GM06990 (cell line): ENCODE measurements at regions not wholly inside any gene's neighbourhood (a gene's known extent, or its start where the extent isn't known, plus 50 kb on each side); places are given as distances from the start of the nearest gene placed in this dataset.
"Not testable (repeated sequence)": the region's sequence is repeated elsewhere in the genome, so short reads cannot be mapped to it uniquely, and the experiment has no call there.

ENCODE experiments used
- DNase-seq: peaks from one replicate; pipeline ENCODE4 v3.0.0-alpha.2; 2011; ENCODE audit not compliant: insufficient read length; ENCODE audit errors: extremely low read depth
- H3K27me3 ChIP-seq: replicated peaks from 2 replicates; pipeline ENCODE4 v1.6.0; 2011; ENCODE audit warnings: low read length; ENCODE audit not compliant: control insufficient read depth, insufficient read depth
- H3K36me3 ChIP-seq: 2 replicates; pipeline ENCODE4 v1.5.1; 2011; ENCODE audit warnings: low read length; ENCODE audit not compliant: control insufficient read depth, insufficient read depth
- H3K4me3 ChIP-seq: replicated peaks from 2 replicates; pipeline ENCODE4 v1.5.1; 2011; ENCODE audit warnings: low read depth, mild to moderate bottlenecking, control low read depth, low read length
- CTCF ChIP-seq: IDR thresholded peaks from 2 replicates; pipeline ENCODE4 v1.5.1; 2011; ENCODE audit warnings: low read length, control low read depth, mild to moderate bottlenecking, inconsistent platforms; ENCODE audit not compliant: insufficient read depth, poor library complexity, severe bottlenecking

GRCh38 chr3:132987396-132987795, 50.8 kb upstream of the TMEM108 start:
- Histone ChIP-seq H3K36me3 (no peaks in the 10 kb centered on the region), H3K27me3 (no peaks in the 10 kb centered on the region), H3K4me3 (no peak overlapping the region)
- no peak for TF ChIP-seq CTCF
- DNase-seq = no peak

GRCh38 chr3:132984181-132984580, 54.0 kb upstream of the TMEM108 start:
- no peak for DNase-seq
- Histone ChIP-seq H3K4me3 (no peak overlapping the region), H3K36me3 (no peaks in the 10 kb centered on the region), H3K27me3 (no peaks in the 10 kb centered on the region; the same call in none of the 2 replicates)
- TF ChIP-seq CTCF = no peak

GRCh38 chr3:132983143-132983770, 54.9 kb upstream of the TMEM108 start:
- Histone ChIP-seq H3K36me3 (no peaks in the 10 kb centered on the region), H3K4me3 (no peak overlapping the region), H3K27me3 (no peaks in the 10 kb centered on the region; the same call in none of the 2 replicates)
- no peak for DNase-seq
- no peak for TF ChIP-seq CTCF

- Histone ChIP-seq H3K36me3 (no peaks in the 10 kb centered on the region), H3K27me3 (no peaks in the 10 kb centered on the region; the same call in none of the 2 replicates), H3K4me3 (no peak overlapping the region)
- peak; percentile 1 for TF ChIP-seq CTCF
- no peak for DNase-seq
Measured at GRCh38 chr3:132981719-132982118, 56.5 kb upstream of the TMEM108 start.

GRCh38 chr3:132980102-132980501, 58.1 kb upstream of the TMEM108 start:
- TF ChIP-seq CTCF = no peak
- no peaks in the 10 kb centered on the region for H3K36me3 ChIP-seq

GRCh38 chr3:132979606-132980005, 58.6 kb upstream of the TMEM108 start:
- Histone ChIP-seq H3K4me3 (no peak overlapping the region), H3K36me3 (no peaks in the 10 kb centered on the region), H3K27me3 (no peaks in the 10 kb centered on the region; the same call in none of the 2 replicates)
- TF ChIP-seq CTCF = no peak
- DNase-seq = no peak

More at GRCh38 chr3:132980102-132980501, 58.1 kb upstream of the TMEM108 start:
- no peak for DNase-seq
- no peaks in the 10 kb centered on the region; the same call in none of the 2 replicates for H3K27me3 ChIP-seq
- no peak overlapping the region for H3K4me3 ChIP-seq

GRCh38 chr3:132978946-132979345, 59.2 kb upstream of the TMEM108 start:
- H3K4me3 ChIP-seq, H3K27me3 ChIP-seq, H3K36me3 ChIP-seq, DNase-seq: not testable (repeated sequence)
